GM23338 (cell line): ENCODE measurements at regions not wholly inside any gene's neighbourhood (a gene's known extent, or its start where the extent isn't known, plus 50 kb on each side); places are given as distances from the start of the nearest gene placed in this dataset.

ENCODE experiments used
- CTCF ChIP-seq, 2 experiments: fragments of 200-600 bp in 1 of 2; sonication (generic) in 1 of 2; conservative IDR thresholded peaks; 2 replicates each; pipeline versions ENCODE4 v1.5.1 to v1.6.1; 2016 to 2017; ENCODE audit warnings: antibody characterized with exemption in 2 of 2, low read depth in 2 of 2, mild to moderate bottlenecking in 2 of 2, moderate library complexity in 1 of 2
- ETS1 ChIP-seq: IDR thresholded peaks from 2 replicates; pipeline ENCODE4 v1.6.1; 2016; ENCODE audit warnings: antibody characterized with exemption
- EZH2 ChIP-seq: fragments of 200-600 bp; sonication (generic); IDR thresholded peaks from one replicate; pipeline ENCODE4 v1.8.0; 2017; ENCODE audit warnings: antibody characterized with exemption, mild to moderate bottlenecking, low read depth; ENCODE audit not compliant: unreplicated experiment
- EZH2phosphoT487 ChIP-seq: fragments of 200-600 bp; sonication (generic); IDR thresholded peaks from one replicate; pipeline ENCODE4 v1.8.1; 2018; ENCODE audit warnings: antibody characterized with exemption; ENCODE audit not compliant: unreplicated experiment
- JUNB ChIP-seq: IDR thresholded peaks from one replicate; pipeline ENCODE4 v1.6.1; 2016; ENCODE audit warnings: antibody characterized with exemption; ENCODE audit not compliant: unreplicated experiment
- POLR2AphosphoS5 ChIP-seq: IDR thresholded peaks from 2 replicates; pipeline ENCODE4 v1.6.1; 2016; ENCODE audit warnings: antibody characterized with exemption, low read depth
- REST ChIP-seq: IDR thresholded peaks from one replicate; pipeline ENCODE4 v1.6.1; 2018; ENCODE audit warnings: antibody characterized with exemption; ENCODE audit not compliant: unreplicated experiment
- ZNF114 ChIP-seq: fragments of 250-450 bp; sonication (Bioruptor Pico); IDR thresholded peaks from 2 replicates; pipeline ENCODE4 v1.5.0; 2020; ENCODE audit warnings: mild to moderate bottlenecking, moderate library complexity
- ZNF331 ChIP-seq: fragments of 250-450 bp; sonication (Bioruptor Pico); IDR thresholded peaks from 2 replicates; pipeline ENCODE4 v1.5.0; 2020; ENCODE audit warnings: low read depth, mild to moderate bottlenecking, moderate library complexity
- ZNF462 ChIP-seq: fragments of 250-450 bp; sonication (Bioruptor Pico); IDR thresholded peaks from 2 replicates; pipeline ENCODE4 v1.5.0; 2020; ENCODE audit warnings: mild to moderate bottlenecking, moderate library complexity

GRCh38 chr14:89616425-89616824 lies 199.4 kb upstream of the FOXN3 start (continued):
- TF ChIP-seq ZNF462 (CRISPR knock-in tag), result no peak
- TF ChIP-seq CTCF (conservative IDR thresholded peaks at IDR 0.05; ENCODE audit: low read depth in 2 of 2), result no peak
- no peak for TF ChIP-seq ZNF331 (CRISPR knock-in tag)
- no peak for TF ChIP-seq ETS1
- TF ChIP-seq REST, result no peak
- TF ChIP-seq EZH2phosphoT487, result no peak
- TF ChIP-seq POLR2AphosphoS5, result no peak
- no peak for TF ChIP-seq JUNB
- no peak for TF ChIP-seq EZH2
- no peak for TF ChIP-seq ZNF114
